SIG-M5 treated with dmso at 0.1 percent for 504 hours (cell line): ENCODE measurements at regions not wholly inside any gene's neighbourhood (a gene's known extent, or its start where the extent isn't known, plus 50 kb on each side); places are given as distances from the start of the nearest gene placed in this dataset.
"Not testable (repeated sequence)": the region's sequence is repeated elsewhere in the genome, so short reads cannot be mapped to it uniquely, and the experiment has no call there.

Source experiments
- DNase-seq: peaks from one replicate; lab custom pipeline; 2025; ENCODE audit not compliant: unreplicated experiment; lab: John Stamatoyannopoulos, UW

DNA sequence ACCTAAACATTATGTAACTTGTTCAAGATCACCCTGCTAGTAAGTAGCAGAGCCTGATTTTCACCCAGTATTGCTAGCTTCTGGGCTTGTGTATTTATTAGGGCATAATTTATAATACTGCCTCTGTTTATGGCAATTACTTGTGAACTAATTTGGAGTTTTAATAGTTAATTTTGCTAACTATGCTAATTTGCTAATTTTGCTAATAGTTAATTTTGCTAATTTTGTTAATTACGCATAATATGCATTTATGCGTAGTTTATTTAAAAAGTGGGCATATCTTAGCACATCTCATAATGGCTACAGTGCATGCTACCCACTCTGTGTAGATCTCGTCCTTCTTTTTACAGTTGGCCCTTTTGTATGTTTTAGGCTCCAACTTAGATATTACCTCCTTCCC, 898.1 kb upstream of the EPHA5 start:
- DNase-seq: no peak

DNA sequence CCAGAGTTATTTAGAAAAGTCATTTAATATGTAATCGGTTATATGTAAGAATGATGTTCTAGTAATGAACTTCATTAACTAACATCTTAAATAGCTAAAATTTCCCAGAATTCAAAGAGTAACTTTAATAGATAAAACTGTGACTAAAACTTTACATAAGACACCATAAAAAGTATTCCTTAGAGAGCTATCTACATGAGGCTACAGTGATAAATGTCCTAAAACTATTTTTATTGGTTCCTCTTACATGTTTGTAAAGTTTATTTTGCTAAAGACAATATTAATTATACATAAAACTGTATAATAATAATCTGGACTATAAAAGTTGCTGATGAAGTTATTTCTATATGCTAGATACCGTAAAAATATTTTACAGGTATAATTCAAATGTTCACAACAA, 897.7 kb upstream of the EPHA5 start:
- DNase-seq: no peak

DNA sequence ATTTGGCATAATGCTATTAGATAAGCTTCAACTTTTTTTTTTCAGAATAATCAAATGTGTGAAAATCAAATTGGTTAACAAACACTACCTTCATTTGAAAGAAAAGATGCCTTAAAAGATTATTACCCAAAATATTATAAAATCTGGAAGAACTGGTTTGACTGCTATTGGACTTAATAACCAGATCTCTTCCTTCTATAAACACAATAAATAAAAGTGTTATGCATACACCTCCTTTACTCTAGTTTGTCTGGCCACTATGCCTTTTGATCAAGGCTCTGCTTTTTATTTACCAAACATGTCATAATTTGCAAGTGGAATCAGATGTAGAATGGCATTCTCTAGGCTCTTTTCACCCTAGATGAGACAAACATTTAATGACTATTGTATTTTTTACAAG, 897.3 kb upstream of the EPHA5 start:
- no peak for DNase-seq

DNA sequence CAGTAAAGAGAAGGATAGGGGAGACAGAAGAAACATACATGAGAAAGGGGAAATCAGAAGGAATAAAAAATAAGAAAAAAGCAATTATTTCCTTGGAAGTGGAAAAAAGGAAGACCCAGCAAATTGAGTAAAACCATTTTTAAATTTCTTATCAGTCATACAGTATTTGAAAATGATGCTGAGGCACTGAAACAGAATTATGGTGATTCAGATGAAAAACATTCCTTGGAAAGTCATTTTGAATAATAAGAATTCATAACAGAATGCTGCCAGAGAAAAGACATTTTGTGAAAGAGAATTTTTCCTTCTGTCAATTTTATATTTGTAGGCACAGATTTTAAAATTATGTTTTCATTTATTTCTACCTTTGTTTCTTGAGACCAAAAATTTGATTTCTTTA, 895.5 kb upstream of the EPHA5 start:
- DNase-seq: no peak

DNA sequence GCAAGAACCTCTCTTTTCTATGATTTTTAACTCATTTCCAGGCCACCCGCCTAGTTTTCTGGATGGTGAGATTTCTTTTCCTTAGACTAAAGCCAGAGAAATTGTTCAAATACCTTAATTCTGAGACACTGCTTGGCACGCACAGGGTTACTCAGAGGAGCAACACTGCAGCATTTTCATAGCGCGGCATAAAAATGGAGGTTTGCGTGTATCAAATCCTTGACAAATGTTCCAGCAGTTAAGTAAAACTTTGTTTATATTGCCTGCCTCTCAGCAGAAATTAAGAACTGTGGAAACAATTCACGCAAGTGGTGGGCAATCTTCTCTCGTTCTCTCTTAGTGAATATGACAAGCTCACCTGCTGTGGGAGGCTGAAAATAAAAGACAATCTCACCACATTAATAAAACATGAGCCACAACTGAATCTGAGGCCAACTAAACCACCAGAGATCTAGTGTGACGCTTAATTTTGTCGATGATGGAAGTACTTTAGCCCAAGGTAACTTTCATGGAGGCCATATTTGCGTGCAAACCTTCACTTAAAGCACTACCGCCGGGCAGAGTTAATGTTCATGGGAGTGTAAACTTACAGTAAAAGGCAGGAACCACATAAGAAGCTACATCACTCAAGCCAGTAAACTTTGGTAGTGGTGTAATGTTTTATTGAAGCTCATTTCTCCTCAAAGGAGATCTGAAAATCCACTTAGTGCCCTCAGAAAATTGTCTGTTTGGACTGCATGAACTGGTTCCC, 894.8 kb upstream of the EPHA5 start:
- no peak for DNase-seq

DNA sequence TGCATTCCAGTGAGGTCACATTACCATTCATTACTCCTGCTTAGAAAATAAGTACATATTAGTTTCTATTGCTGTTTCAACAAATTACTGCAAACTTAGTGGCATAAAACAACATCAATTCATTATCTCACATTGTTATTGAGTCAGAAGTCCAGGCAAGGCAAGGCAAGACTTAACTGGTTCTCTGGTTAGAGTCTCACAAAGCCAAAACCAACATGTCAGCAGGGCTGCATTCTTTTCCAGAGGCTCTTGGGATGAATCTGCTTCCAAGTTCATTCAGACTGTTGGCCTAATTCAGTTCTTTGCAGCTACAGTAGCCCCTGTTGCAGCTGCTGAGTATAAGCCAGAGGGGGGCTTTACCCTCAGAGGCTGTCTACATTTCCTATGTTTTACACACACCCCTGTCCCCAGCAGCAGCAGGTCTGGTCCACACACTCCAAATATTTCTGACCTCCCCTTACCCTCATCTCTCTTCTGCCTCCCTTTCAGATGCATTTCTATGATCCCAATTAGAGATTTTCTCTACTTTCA, 892.1 kb upstream of the EPHA5 start:
- no peak for DNase-seq

DNA sequence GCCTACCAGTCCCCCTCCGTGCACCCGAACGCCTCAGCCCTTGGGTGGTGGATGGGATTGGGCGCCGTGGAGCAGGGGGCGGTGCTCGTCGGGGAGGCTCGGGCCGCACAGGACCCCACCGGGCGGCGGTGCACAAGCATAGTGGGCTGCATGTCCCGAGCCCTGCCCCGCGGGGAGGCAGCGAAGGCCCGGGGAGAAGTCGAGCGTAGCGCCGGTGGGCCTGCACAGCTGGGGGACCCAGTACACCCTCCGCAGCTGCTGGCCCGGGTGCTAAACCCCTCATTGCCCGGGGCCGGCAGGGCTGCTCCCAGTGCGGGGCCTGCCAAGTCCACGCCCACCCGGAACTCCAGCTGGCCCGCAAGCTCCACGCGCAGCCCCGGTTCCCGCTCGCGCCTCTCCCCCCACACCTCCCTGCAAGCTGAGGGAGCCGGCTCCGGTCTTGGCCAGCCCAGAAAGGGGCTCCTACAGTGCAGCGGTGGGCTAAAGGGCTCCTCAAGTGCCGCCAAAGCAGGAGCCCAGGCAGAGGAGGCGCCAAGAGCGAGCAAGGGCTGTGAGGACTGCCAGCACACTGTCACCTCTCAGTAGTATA, 891.3 kb upstream of the EPHA5 start:
- not testable (repeated sequence) for DNase-seq

DNA sequence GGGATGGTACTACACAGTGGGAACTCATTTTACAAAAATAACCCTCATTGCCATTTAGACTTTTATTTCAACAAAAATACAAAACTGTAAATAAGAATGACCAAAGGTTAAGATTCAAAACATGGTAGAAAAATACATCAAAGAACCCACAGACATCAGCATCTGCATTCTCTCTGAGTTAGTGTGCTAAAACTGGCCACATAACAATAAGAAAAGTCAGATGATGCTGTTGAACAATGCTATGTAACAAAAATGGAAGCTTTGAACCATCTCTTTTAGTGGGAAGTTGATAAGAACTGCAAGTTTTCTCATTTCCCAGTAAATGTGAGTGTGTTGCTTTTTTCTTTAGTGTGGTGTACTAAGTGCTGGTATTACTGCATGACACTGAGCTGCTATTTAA, 888.4 kb upstream of the EPHA5 start:
- no peak for DNase-seq

DNA sequence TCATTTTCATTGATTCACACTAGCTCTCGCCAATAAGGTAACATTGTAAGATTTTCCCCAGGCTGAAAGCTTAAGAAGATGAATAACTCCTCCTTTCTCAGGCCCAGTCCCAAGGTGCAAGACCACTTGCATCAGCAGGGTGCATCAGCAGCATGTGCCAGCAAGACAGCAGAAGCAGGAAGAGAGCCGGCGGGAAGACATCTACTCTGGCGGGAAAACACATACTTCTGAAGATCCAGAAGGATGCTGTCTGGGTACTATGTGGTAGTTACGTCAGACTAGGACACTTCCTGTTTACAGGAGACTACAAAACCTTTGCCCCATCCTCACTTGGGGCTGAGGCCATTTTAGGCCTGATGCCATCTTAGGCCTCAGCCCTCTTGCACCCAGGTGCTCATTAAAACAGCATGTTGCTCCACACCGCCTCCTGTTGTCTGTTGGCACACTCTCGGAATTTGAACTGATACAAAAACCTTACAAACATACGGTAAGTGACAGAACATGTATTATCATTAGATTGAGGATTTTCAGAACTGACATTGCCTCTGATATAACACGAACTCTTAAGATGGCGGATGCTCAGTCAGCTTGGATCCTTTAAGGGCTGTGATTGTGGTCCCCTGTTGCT, 886.5 kb upstream of the EPHA5 start:
- DNase-seq: no peak

DNA sequence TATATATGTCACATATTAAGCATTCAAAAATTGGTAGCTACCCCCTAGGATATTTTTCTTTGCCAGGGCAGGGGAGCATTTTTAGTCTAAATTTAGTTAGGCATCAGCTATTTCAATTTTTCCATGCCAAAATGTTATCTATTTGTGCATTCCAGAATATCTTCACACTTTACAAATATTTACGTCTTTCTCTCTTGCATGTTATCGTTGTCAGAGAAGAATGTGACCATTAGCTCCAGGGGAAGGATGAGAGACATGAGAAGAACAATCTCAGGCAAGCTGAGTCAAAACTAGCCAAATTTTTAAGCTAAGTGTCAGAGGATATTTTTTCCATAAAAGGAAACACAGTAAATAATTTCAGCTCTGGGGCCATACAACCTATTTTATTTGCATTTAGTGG, 885.0 kb upstream of the EPHA5 start:
- no peak for DNase-seq

DNA sequence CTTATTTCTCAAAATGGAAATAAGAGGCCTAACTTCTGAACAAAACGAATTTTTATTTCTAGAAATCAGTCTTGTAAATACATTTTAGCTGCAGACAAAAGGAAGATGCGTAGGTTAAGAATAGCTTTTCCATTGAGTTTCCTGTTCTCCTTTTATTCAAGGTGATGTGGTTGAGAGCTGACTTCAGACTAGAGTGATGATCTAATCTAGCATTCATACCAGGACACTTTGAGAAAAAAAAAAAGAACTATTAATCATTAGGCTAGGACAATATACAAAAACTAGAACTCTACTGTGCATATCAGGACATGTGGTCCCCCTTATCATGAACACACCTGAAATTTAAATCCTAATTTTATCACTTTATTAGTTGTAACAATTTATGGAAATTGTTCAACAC, 884.5 kb upstream of the EPHA5 start:
- no peak for DNase-seq

DNA sequence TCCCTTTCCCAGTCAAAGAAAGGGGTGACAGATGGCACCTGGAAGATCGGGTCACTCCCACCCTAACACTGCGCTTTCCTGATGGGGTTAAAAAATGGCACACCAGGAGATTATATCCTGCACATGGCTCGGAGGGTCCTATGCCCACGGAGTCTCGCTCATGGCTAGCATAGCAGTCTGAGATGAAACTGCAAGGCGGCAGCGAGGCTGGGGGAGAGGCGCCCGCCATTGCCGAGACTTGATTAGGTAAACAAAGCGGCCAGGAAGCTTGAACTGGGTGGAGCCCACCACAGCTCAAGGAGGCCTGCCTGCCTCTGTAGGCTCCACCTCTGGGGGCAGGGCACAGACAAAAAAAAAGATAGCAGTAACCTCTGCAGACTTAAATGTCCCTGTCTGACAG, 875.0 kb upstream of the EPHA5 start:
- DNase-seq: not testable (repeated sequence)

DNA sequence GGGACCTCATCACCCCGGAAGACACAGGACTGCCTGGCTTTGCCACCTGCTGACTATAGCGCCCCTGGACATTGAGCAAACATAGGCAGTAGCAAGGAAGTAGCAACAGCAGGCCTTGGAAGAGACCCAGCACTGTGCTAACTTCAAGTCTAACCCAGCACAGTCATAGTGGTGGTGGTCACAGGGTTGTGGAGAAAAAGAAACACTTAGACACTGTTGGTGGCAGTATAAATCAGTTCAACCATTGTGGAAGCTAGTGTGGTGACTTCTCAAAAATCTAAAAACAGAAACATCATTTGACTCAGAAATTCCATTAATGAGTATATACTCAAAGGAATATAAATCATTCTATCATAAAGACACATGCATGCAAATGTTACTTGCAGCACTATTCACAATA, 874.0 kb upstream of the EPHA5 start:
- DNase-seq: no peak

DNA sequence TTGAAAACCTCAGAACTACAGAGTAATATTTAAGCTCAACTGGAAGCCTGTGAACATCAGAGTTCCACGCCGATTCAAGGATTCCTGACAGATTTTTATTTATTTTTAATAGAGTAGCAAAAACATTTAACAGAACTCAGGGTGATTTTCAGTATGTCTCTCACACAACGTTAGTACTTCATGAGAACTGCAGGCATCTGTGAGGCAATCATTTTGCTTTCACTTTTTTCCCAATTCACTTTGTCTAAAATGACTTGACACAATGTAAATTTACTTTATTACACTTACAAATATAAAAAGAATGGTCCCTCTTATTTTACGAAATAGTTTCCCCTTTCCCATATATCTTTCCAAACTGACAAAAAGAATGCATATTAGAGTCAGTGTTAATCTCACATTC, 869.5 kb upstream of the EPHA5 start:
- DNase-seq: no peak

DNA sequence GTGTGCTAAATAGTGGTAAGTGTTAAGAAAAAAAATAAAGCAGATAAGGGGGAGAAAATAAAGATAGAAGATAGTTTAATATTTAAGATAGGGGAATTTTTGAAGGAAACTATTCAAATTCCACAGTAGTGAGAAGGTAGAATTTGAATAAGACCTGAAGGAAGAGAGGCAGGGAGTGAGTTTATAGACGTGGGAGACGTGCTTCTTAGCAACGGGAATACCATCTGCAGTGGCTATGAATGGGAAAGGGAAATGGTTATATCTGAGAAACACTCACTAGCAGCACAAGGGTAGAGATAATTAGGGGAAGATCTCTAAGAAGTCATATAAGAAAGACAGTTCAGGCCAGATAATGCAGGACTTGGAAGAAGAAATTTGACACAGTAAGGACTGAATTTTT, 854.5 kb upstream of the EPHA5 start:
- no peak for DNase-seq

DNA sequence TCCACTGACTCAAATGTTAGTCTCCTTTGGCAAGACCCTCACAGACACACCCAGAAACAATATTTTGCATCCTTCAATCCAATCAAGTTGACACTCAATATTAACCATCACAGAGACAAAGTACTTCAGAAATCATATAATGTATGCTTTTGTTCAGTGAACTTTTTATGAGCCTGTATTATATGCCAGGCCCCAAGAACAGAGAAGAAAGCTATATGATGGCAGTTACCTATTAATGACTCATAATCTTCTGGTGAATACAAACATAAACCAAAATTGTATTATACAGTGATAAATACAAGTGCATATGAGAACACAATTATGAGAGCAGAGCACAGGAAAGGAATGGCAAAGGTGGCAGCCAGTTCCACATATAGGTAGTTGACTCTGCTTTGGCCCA, 852.0 kb upstream of the EPHA5 start:
- DNase-seq: no peak

DNA sequence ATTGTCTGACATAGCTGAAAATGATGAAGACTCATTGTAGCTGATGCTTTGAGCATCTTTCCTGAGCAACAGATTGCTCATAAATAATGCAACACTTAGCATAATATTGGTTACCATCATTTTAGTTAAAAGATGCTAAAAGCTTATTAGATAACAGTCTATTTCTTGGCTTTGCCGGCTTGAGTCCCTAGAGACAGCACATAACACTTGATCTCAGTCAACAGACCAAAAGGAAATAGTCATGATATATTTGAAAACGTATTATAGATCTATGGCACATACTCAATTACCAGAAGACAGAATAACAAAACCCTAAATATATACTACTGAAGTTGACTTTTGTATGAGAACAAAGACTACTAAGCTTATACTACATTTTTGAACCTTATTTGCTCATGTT, 846.7 kb upstream of the EPHA5 start:
- DNase-seq: no peak

DNA sequence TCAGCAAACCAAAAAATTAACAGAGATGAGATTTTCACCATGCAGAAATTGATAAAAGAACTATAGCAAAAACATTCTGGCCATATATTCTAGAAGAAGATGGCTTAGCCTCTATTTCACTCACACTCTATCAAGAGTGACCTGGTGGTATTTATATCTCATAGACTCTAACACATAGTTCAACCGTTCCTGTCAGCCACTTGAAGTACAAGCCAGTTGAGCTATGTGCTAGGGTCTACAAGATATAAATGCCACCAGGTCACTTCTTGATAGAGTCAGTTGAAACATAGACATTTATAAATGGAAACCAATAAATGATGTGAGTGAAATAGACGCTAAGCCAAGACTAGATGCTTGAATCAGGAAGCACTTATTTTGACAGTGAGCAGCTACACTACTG, 836.7 kb upstream of the EPHA5 start:
- no peak for DNase-seq

DNA sequence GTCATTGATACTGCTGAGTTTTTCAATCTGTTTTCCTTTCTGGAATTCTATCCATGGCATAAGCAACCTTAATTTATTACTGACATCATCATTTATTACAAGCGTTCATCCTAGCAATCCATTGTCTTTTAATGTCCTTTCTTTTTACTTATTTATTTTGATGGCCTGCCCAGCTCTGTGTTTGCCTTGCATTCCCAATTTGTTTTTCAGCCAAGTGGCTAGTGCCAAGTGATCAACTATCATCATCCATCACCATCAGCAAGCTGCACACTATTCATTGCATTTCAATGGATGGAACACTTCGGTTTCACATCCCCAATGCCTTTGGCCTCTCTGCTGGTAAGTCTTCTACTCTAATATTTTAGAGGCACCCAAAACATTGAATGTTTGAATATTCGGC, 831.7 kb upstream of the EPHA5 start:
- no peak for DNase-seq

DNA sequence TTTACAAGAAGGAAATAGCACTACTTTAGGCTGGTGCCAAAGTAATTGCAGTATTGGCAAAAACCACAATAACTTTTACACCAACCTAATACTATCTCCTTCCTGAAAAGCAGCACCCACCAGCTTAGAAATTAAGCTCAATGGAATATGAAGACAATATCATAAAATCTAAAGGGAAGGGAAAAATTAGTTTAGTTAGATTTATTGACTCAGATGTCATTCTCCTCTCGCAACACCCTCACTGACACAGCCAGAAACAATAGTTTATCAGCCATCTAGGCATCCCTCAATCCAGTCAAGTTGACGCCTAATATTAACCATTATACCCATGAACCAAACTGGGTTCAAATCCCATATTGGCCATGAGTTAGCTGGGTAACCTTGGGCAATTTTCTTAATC, 820.4 kb upstream of the EPHA5 start:
- DNase-seq: no peak

DNA sequence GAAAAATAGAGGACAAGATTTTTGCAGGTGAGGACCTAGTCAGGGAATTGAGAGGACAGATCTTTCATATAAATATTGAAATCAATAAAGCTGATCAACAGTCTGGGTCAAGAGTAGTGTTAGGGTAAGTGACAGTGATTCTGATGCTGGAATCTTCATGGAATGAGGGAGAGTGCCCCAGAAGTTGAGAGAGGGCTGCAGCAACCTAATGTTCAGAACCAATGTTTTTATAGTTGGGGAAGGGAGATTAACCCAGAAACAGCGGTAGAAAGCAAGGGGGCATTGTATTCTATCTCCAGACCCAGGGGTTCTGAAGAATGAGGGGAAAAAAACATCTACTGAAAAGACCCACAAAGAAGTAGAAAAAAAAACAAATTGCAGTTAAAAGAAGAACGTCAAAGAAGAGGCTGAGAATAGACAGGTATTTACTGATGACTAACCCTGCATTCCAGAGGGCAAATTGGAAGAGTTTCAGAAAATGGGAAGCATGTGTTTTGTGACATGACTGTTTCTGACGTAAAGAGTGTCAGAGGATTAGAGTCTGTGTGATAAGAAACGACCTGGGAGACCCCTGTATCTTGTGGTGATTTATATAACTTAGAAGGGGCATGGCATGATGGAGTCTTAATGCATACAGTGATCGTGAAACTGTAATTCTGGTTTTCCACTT, 819.6 kb upstream of the EPHA5 start:
- no peak for DNase-seq

DNA sequence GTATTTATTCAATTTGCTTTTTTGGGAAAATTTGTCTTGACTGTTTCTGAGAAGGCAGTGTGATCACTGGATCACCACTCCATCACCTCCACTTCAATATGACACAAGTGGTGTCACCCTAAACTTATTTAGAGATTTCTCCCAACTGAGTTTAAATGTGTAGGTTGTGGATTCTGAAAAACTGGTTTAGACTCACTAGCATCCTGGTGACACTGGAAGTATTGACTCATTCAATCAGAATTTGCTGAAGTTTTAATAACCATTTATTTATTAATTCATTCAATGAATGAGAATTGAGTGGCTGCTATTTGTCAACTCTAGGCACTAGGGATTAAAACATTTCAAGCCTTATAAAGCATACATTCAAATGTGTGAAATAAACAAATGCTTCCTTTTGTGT, 819.1 kb upstream of the EPHA5 start:
- DNase-seq: no peak
